Trophoblast cell (in vitro differentiated cells and primary cell): ENCODE measurements at regions not wholly inside any gene's neighbourhood (a gene's known extent, or its start where the extent isn't known, plus 50 kb on each side); places are given as distances from the start of the nearest gene placed in this dataset.

Experiments
- DNase-seq, 2 donors: peaks; one replicate each; pipeline ENCODE4 v3.0.0-alpha.2; 2016
- H2AFZ ChIP-seq: 2 replicates; pipeline ENCODE4 v1.6.1; 2013; ENCODE audit warnings: low read length, moderate library complexity, mild to moderate bottlenecking; ENCODE audit not compliant: insufficient read depth, poor library complexity
- H2AK5ac ChIP-seq: 2 replicates; pipeline ENCODE4 v1.6.1; 2013; ENCODE audit warnings: mild to moderate bottlenecking, low read length
- H2BK120ac ChIP-seq: 2 replicates; pipeline ENCODE4 v1.6.1; 2013; ENCODE audit warnings: low read length, mild to moderate bottlenecking, moderate library complexity; ENCODE audit not compliant: insufficient read depth, poor library complexity
- H2BK12ac ChIP-seq: 2 replicates; pipeline ENCODE4 v1.6.1; 2013; ENCODE audit warnings: mild to moderate bottlenecking, low read length, moderate library complexity
- H2BK5ac ChIP-seq: 2 replicates; pipeline ENCODE4 v1.6.1; 2013; ENCODE audit warnings: low read length, low read depth, moderate library complexity, mild to moderate bottlenecking; ENCODE audit not compliant: poor library complexity
- H3K14ac ChIP-seq: 2 replicates; pipeline ENCODE4 v1.6.1; 2013; ENCODE audit warnings: mild to moderate bottlenecking, low read length
- H3K18ac ChIP-seq: 2 replicates; pipeline ENCODE4 v1.6.1; 2013; ENCODE audit warnings: mild to moderate bottlenecking, low read length
- H3K23ac ChIP-seq: 2 replicates; pipeline ENCODE4 v1.6.1; 2013; ENCODE audit warnings: low read length
- H3K27ac ChIP-seq: 2 replicates; pipeline ENCODE4 v1.5.1; 2013; ENCODE audit warnings: low read depth, mild to moderate bottlenecking, inconsistent platforms, low read length, moderate library complexity
- H3K27me3 ChIP-seq: 2 replicates; pipeline ENCODE4 v1.6.1; 2013; ENCODE audit warnings: inconsistent platforms, mild to moderate bottlenecking, low read length, moderate library complexity; ENCODE audit not compliant: insufficient read depth
- H3K36me3 ChIP-seq, 2 experiments: 1 replicate in 1 of 2; 2 replicates in 1 of 2; pipeline ENCODE4 v1.6.1; 2013; ENCODE audit warnings: low read length in 2 of 2, mild to moderate bottlenecking in 2 of 2, moderate library complexity in 1 of 2; ENCODE audit not compliant: insufficient read depth in 2 of 2, control insufficient read depth in 1 of 2
- H3K4ac ChIP-seq: 2 replicates; pipeline ENCODE4 v1.6.1; 2013; ENCODE audit warnings: low read depth, mild to moderate bottlenecking, low read length, moderate library complexity
- H3K4me1 ChIP-seq, 2 experiments: 1 replicate in 1 of 2; 2 replicates in 1 of 2; pipeline ENCODE4 v1.6.1; 2013; ENCODE audit warnings: low read length in 2 of 2, mild to moderate bottlenecking in 2 of 2, moderate library complexity in 1 of 2; ENCODE audit not compliant: insufficient read depth in 2 of 2, control insufficient read depth in 1 of 2
- H3K4me2 ChIP-seq: 2 replicates; pipeline ENCODE4 v1.6.1; 2013; ENCODE audit warnings: inconsistent platforms, mild to moderate bottlenecking, low read length, moderate library complexity
- H3K4me3 ChIP-seq: 2 replicates; pipeline ENCODE4 v1.5.1; 2013; ENCODE audit warnings: mild to moderate bottlenecking, low read depth, low read length, inconsistent platforms
- H3K79me1 ChIP-seq: one replicate; pipeline ENCODE4 v1.6.1; 2013; ENCODE audit warnings: low read length
- H3K79me2 ChIP-seq: 2 replicates; pipeline ENCODE4 v1.6.1; 2013; ENCODE audit warnings: low read length, mild to moderate bottlenecking; ENCODE audit not compliant: control insufficient read depth, insufficient read depth, poor library complexity
- H3K9ac ChIP-seq: 2 replicates; pipeline ENCODE4 v1.6.1; 2013; ENCODE audit warnings: mild to moderate bottlenecking, low read length
- H3K9me3 ChIP-seq: 2 replicates; pipeline ENCODE4 v1.6.1; 2013; ENCODE audit warnings: low read depth, mild to moderate bottlenecking, control low read depth, inconsistent platforms, low read length; ENCODE audit not compliant: insufficient read depth
- H4K12ac ChIP-seq: 2 replicates; pipeline ENCODE4 v1.6.1; 2013; ENCODE audit warnings: low read depth, mild to moderate bottlenecking, low read length, moderate library complexity
- H4K8ac ChIP-seq: 2 replicates; pipeline ENCODE4 v1.6.1; 2013; ENCODE audit warnings: low read depth, mild to moderate bottlenecking, low read length, moderate library complexity
- H4K91ac ChIP-seq: one replicate; pipeline ENCODE4 v1.6.1; 2013; ENCODE audit warnings: low read depth, mild to moderate bottlenecking, low read length, moderate library complexity
- WGBS: extraction: QIAGEN DNeasy Blood & Tissue Kit; methylation state at CpG from one replicate; pipeline ENCODE4 v1.1.7; 2013; ENCODE audit warnings: missing lambda C conversion rate; ENCODE audit not compliant: insufficient read length, insufficient coverage; ENCODE audit errors: extremely low coverage; 5-methylcytosine and 5-hydroxymethylcytosine counted together

DNA sequence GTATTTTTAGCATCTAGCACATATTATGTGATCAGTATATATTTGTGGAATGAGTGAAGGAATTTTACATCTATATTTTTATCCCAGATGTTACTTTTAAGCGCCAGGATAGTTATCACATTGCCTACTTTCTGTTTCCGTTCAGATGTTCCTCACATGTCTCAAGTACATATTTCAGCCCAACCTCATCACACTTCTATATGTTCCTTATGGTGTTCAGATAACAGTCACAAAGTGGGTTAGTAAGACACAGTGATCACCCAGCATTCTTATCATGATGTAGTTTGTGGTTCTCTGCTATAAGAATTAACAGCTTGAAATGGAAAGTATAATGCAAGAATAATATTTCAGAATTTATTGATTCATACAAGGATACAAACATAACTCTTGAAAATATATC lies 170.0 kb upstream of the RASA1 start:
- Histone ChIP-seq H3K4me3 (no peak overlapping the region), H3K9ac (no peak overlapping the region), H4K12ac (no peak overlapping the region), H3K36me3 (no peaks in the 10 kb centered on the region), H2BK12ac (no peak overlapping the region), H2BK120ac (no peak overlapping the region), H4K8ac (no peak overlapping the region), H3K9me3 (no peaks in the 10 kb centered on the region), H3K18ac (no peak overlapping the region), H3K4me1 (no peaks in the 10 kb centered on the region), H3K27ac (no peak overlapping the region), H3K79me1 (no peaks in the 10 kb centered on the region), H3K4me2 (no peak overlapping the region), H3K79me2 (no peaks in the 10 kb centered on the region), H3K14ac (no peak overlapping the region), H4K91ac (no peak overlapping the region), H3K4ac (no peak overlapping the region), H2BK5ac (no peak overlapping the region), H2AK5ac (no peak overlapping the region), H2AFZ (no peak overlapping the region), H3K27me3 (no peaks in the 10 kb centered on the region), H3K23ac (no peak overlapping the region)
- no CpG with 5 or more reads among the region's 2 CpGs for WGBS
- DNase-seq, result no peak

DNA sequence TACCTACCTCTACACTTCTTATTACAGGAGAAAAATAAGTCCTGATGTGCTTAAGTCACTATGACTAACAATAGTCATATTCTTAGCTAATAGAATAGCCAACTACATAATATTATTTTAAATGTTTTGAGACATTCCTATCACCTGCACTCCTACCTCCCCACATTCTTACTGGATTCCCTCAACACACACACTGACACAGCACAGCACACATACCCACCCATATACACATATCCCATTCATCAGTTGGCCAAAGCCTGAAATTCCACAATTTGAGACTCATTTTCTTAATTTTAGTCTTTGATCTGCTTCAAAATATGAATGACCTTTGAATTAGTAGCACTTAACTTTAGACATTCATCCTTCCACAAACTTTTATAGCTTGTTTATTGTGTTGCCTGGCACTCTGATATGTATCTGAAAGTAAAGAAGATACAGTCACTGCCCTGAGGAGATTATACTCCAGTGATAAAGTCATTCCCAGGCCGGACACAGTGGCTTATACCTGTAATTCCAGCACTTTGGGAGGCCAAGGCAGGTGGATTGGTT lies 168.3 kb upstream of the RASA1 start:
- DNase-seq, result peak; percentile 75 to 88
- H4K12ac ChIP-seq, result no peak overlapping the region
- no peak overlapping the region for H3K4me2 ChIP-seq
- no peak overlapping the region for H3K18ac ChIP-seq
- H2BK5ac ChIP-seq, result no peak overlapping the region
- no peaks in the 10 kb centered on the region for H3K9me3 ChIP-seq
- H4K91ac ChIP-seq, result no peak overlapping the region
- no peak overlapping the region for H3K27ac ChIP-seq
- no peak overlapping the region for H2BK12ac ChIP-seq
- H3K79me2 ChIP-seq, result no peaks in the 10 kb centered on the region
- no peak overlapping the region for H3K4me3 ChIP-seq
- H3K9ac ChIP-seq, result no peak overlapping the region
- no peaks in the 10 kb centered on the region for H3K4me1 ChIP-seq
- WGBS, result no CpG with 5 or more reads among the region's 1 CpG
- no peak overlapping the region for H2BK120ac ChIP-seq
- no peak overlapping the region for H4K8ac ChIP-seq
- H3K36me3 ChIP-seq, result no peaks in the 10 kb centered on the region
- no peak overlapping the region for H2AK5ac ChIP-seq
- H2AFZ ChIP-seq, result no peak overlapping the region
- H3K23ac ChIP-seq, result no peak overlapping the region
- H3K14ac ChIP-seq, result no peak overlapping the region
- H3K27me3 ChIP-seq, result no peaks in the 10 kb centered on the region
- H3K4ac ChIP-seq, result no peak overlapping the region
- H3K79me1 ChIP-seq, result no peaks in the 10 kb centered on the region

GRCh38 chr5:87099968-87100367 lies 167.7 kb upstream of the RASA1 start:
- H2AFZ ChIP-seq, result no peak overlapping the region
- H3K27ac ChIP-seq, result no peak overlapping the region
- no peak overlapping the region for H4K91ac ChIP-seq
- no peak overlapping the region for H3K4me3 ChIP-seq
- no peak overlapping the region for H4K12ac ChIP-seq
- H2BK12ac ChIP-seq, result no peak overlapping the region
- H3K79me1 ChIP-seq, result no peaks in the 10 kb centered on the region
- no peak overlapping the region for H3K14ac ChIP-seq
- no peaks in the 10 kb centered on the region for H3K36me3 ChIP-seq
- H4K8ac ChIP-seq, result no peak overlapping the region
- no peak overlapping the region for H3K18ac ChIP-seq
- no peaks in the 10 kb centered on the region for H3K9me3 ChIP-seq
- H2BK120ac ChIP-seq, result peak overlapping the region; percentile 51
- H3K4me1 ChIP-seq, result no peaks in the 10 kb centered on the region
- H3K9ac ChIP-seq, result no peak overlapping the region
- no peak overlapping the region for H2BK5ac ChIP-seq
- H3K23ac ChIP-seq, result no peak overlapping the region
- no peak for DNase-seq
- H3K27me3 ChIP-seq, result no peaks in the 10 kb centered on the region
- H2AK5ac ChIP-seq, result no peak overlapping the region
- H3K4me2 ChIP-seq, result no peak overlapping the region
- H3K79me2 ChIP-seq, result no peaks in the 10 kb centered on the region
- no peak overlapping the region for H3K4ac ChIP-seq

GRCh38 chr5:87101321-87101720 lies 166.4 kb upstream of the RASA1 start:
- Histone ChIP-seq H2AFZ (no peak overlapping the region), H3K4me2 (no peak overlapping the region), H3K4ac (no peak overlapping the region), H3K4me1 (no peaks in the 10 kb centered on the region), H2BK120ac (no peak overlapping the region), H3K23ac (no peak overlapping the region), H4K12ac (no peak overlapping the region), H3K27ac (no peak overlapping the region), H3K79me1 (no peaks in the 10 kb centered on the region), H3K79me2 (no peaks in the 10 kb centered on the region), H4K91ac (no peak overlapping the region), H3K4me3 (no peak overlapping the region), H3K36me3 (no peaks in the 10 kb centered on the region), H2AK5ac (no peak overlapping the region), H3K9me3 (no peaks in the 10 kb centered on the region), H3K9ac (no peak overlapping the region), H3K18ac (no peak overlapping the region), H2BK12ac (no peak overlapping the region), H4K8ac (no peak overlapping the region), H3K27me3 (no peaks in the 10 kb centered on the region), H3K14ac (no peak overlapping the region), H2BK5ac (no peak overlapping the region)
- peak in 1 of 2 donors; percentile 42 for DNase-seq
- WGBS, result no CpG with 5 or more reads among the region's 3 CpGs
